ENCODE measurements at regions not wholly inside any gene's neighbourhood (a gene's known extent, or its start where the extent isn't known, plus 50 kb on each side); places are given as distances from the start of the nearest gene placed in this dataset.

DNA sequence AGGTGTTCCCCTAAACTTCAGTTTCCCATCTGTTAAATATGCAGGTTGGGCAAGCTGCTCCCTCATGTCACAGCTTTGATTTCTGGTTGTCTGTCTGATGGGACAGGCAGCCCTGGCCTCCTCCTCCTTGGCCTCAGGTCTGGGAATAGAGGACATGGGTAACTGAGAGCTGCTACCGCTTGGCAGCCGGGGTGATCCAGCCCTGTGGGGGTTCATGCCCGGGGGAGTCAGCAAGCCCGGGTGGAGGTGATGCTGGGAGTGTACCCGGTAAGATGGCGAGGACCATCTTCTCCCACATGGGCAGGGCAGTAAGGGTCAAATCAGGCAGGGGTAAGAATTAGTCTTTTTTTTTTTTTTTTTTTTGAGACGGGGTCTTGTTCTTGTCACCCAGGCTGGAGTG lies 845.0 kb downstream of the TBC1D22A start:
- Mint-ChIP-seq H3K4me3 (no peak overlapping the region), H3K27ac (no peak overlapping the region), H3K27me3 (ENCODE audit: insufficient read depth) (no peaks in the 10 kb centered on the region; the same call in 1 of the 2 replicates), H3K4me1 (ENCODE audit: low read depth) (no peaks in the 10 kb centered on the region), H3K9me3 (peaks cover 39% of the 10 kb centered on the region), H3K36me3 (ENCODE audit: low read depth) (peaks cover 8% of the 10 kb centered on the region; the same call in 1 of the 2 replicates)
- DNase-seq, result no peak
- TF ChIP-seq, protein P1, sequence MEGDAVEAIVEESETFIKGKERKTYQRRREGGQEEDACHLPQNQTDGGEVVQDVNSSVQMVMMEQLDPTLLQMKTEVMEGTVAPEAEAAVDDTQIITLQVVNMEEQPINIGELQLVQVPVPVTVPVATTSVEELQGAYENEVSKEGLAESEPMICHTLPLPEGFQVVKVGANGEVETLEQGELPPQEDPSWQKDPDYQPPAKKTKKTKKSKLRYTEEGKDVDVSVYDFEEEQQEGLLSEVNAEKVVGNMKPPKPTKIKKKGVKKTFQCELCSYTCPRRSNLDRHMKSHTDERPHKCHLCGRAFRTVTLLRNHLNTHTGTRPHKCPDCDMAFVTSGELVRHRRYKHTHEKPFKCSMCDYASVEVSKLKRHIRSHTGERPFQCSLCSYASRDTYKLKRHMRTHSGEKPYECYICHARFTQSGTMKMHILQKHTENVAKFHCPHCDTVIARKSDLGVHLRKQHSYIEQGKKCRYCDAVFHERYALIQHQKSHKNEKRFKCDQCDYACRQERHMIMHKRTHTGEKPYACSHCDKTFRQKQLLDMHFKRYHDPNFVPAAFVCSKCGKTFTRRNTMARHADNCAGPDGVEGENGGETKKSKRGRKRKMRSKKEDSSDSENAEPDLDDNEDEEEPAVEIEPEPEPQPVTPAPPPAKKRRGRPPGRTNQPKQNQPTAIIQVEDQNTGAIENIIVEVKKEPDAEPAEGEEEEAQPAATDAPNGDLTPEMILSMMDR (IDR thresholded peaks at IDR 0.05), result no peak

DNA sequence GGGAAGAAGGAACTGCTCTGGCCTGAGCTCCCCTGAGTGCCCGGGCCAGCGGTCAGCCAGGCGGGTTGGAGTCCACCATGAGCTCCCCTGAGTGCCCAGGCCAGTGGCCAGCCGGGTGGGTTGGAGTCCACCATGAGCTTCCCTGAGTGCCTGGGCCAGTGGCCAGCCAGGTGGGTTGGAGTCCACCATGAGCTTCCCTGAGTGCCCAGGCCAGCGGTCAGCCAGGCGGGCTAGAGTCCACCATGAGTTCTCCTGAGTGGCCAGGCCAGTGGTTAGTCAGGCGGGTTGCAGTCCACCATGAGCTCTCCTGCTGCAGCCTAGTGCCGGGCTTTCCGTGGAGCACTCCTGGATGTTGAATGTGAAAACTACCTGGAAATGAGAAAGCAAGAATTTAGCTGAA lies 844.0 kb downstream of the TBC1D22A start:
- TF ChIP-seq, protein P1 (IDR thresholded peaks at IDR 0.05), result no peak
- peaks cover 47% of the 10 kb centered on the region for H3K9me3 Mint-ChIP-seq
- H3K36me3 Mint-ChIP-seq (ENCODE audit: low read depth), result peaks cover 8% of the 10 kb centered on the region; the same call in 1 of the 2 replicates
- no peak overlapping the region for H3K4me3 Mint-ChIP-seq
- no peaks in the 10 kb centered on the region; the same call in 1 of the 2 replicates for H3K27me3 Mint-ChIP-seq (ENCODE audit: insufficient read depth)
- DNase-seq, result no peak
- no peaks in the 10 kb centered on the region for H3K4me1 Mint-ChIP-seq (ENCODE audit: low read depth)
- H3K27ac Mint-ChIP-seq, result no peak overlapping the region

DNA sequence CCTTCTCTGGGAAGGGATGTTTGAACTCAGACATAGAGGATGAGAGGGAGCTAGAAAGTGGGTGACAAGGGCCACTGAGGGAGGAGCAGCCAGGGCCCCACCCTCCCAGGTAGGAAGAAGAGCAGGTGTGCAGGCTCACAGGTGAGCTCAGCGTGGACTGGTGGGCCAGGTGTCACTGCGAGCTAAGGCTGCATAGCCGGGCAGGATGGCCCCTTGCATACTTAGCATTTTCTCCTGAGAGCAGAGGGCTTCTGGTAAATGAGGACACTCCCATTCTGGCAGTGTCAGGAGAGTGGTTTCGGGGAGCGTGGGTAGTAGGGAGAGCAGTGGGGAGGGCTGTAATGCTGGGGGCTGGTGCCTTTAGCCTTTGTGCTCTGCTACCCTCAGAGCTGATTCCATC lies 843.4 kb downstream of the TBC1D22A start:
- no peaks in the 10 kb centered on the region; the same call in 1 of the 2 replicates for H3K27me3 Mint-ChIP-seq (ENCODE audit: insufficient read depth)
- H3K27ac Mint-ChIP-seq, result no peak overlapping the region
- no peak overlapping the region for H3K4me3 Mint-ChIP-seq
- no peaks in the 10 kb centered on the region for H3K4me1 Mint-ChIP-seq (ENCODE audit: low read depth)
- DNase-seq, result no peak
- TF ChIP-seq, protein P1 (IDR thresholded peaks at IDR 0.05), result no peak
- peaks cover 8% of the 10 kb centered on the region; the same call in 1 of the 2 replicates for H3K36me3 Mint-ChIP-seq (ENCODE audit: low read depth)
- peaks cover 52% of the 10 kb centered on the region for H3K9me3 Mint-ChIP-seq

DNA sequence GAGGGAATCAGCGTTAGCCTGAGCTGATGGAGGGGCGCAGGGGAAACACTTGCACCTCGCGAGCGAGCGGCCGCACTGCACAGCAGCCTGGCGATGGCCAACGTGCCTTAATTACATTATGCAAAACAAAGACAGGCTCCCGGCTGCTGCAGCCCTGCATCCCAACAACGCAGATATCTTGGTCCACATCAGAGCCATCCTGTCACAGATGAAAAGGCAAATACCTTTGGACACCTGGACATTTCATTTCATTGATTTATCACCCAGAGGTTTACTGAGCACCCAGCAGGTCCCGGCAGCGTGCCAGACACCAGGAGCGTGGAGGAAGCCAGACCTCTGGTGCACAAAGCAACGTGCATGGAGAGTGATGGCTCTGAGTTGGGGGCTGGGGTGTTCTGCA lies 843.0 kb downstream of the TBC1D22A start:
- TF ChIP-seq, protein P1 (IDR thresholded peaks at IDR 0.05), result no peak
- Mint-ChIP-seq H3K27ac (no peak overlapping the region), H3K4me3 (no peak overlapping the region), H3K36me3 (ENCODE audit: low read depth) (peaks cover 8% of the 10 kb centered on the region; the same call in 1 of the 2 replicates), H3K9me3 (peaks cover 52% of the 10 kb centered on the region), H3K4me1 (ENCODE audit: low read depth) (no peaks in the 10 kb centered on the region), H3K27me3 (ENCODE audit: insufficient read depth) (no peaks in the 10 kb centered on the region; the same call in 1 of the 2 replicates)
- DNase-seq, result no peak

- peaks cover 11% of the 10 kb centered on the region; the same call in 1 of the 2 replicates for H3K36me3 Mint-ChIP-seq (ENCODE audit: low read depth)
- no peak overlapping the region for H3K27ac Mint-ChIP-seq
- H3K9me3 Mint-ChIP-seq, result peaks cover 55% of the 10 kb centered on the region
- DNase-seq, result no peak
- no peak overlapping the region for H3K4me3 Mint-ChIP-seq
- no peaks in the 10 kb centered on the region; the same call in 1 of the 2 replicates for H3K27me3 Mint-ChIP-seq (ENCODE audit: insufficient read depth)
- H3K4me1 Mint-ChIP-seq (ENCODE audit: low read depth), result no peaks in the 10 kb centered on the region
- TF ChIP-seq, protein P1 (IDR thresholded peaks at IDR 0.05), result no peak
These were observed 842.1 kb downstream of the TBC1D22A start for GRCh38 chr22:47604563-47604962.
